ENCODE measurements at regions not wholly inside any gene's neighbourhood (a gene's known extent, or its start where the extent isn't known, plus 50 kb on each side); places are given as distances from the start of the nearest gene placed in this dataset.

GRCh38 chr6:102501615-102502014, 1108.1 kb downstream of the GRIK2 start (continued):
- TF ChIP-seq CTCF (IDR thresholded peaks at IDR 0.05), result no peak
- TF ChIP-seq CBFB (CRISPR knock-in tag; IDR thresholded peaks at IDR 0.05; ENCODE audit: low read depth), result no peak
- TF ChIP-seq ARID4B (CRISPR knock-in tag; IDR thresholded peaks at IDR 0.05; ENCODE audit: borderline replicate concordance), result no peak
- TF ChIP-seq, protein P1, sequence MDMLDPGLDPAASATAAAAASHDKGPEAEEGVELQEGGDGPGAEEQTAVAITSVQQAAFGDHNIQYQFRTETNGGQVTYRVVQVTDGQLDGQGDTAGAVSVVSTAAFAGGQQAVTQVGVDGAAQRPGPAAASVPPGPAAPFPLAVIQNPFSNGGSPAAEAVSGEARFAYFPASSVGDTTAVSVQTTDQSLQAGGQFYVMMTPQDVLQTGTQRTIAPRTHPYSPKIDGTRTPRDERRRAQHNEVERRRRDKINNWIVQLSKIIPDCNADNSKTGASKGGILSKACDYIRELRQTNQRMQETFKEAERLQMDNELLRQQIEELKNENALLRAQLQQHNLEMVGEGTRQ (CRISPR knock-in tag; IDR thresholded peaks at IDR 0.05), result no peak
- no peak for TF ChIP-seq FOXK1 (CRISPR knock-in tag; IDR thresholded peaks at IDR 0.05)
- no peak for TF ChIP-seq HMGXB4 (CRISPR knock-in tag; IDR thresholded peaks at IDR 0.05)
- TF ChIP-seq TEAD1 (CRISPR knock-in tag; IDR thresholded peaks at IDR 0.05), result no peak
- no peak for TF ChIP-seq FOXJ3 (CRISPR knock-in tag; IDR thresholded peaks at IDR 0.05; ENCODE audit: borderline replicate concordance)

DNA sequence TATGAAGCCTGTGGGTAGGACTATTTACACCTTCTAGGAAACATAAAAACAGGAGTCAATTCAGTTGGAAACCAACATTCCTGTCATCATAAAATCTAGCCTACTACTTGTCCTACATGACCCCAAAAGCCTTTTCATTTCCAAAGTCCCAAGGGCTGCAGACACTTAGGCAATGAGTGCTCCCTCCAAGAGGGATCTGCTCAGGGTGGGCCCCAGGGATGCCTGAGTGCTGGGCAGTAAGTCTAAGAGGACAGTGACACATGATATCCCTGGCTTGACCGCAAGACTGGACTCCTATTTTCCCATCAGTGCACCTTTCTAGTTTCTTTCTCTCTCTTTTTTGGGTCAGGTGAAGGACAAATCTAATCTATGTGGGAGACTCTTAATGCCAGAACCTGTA, 1101.3 kb downstream of the GRIK2 start:
- Mint-ChIP-seq H3K27me3 (ENCODE audit: low read depth) (peaks cover 9% of the 10 kb centered on the region), H3K9me3 (peaks cover 14% of the 10 kb centered on the region; the same call in 1 of the 2 replicates), H3K36me3 (no peaks in the 10 kb centered on the region), H3K4me1 (no peaks in the 10 kb centered on the region), H3K4me3 (no peak overlapping the region), H3K27ac (no peak overlapping the region)
- ATAC-seq (no peak), DNase-seq (ENCODE audit: low spot score) (no peak)
- ChIA-PET POLR2A (no interaction called here), CTCF (no interaction called here)
- TF ChIP-seq PREB (CRISPR knock-in tag; IDR thresholded peaks at IDR 0.05; ENCODE audit: borderline replicate concordance) (no peak), ZNF512 (CRISPR knock-in tag; IDR thresholded peaks at IDR 0.05; ENCODE audit: borderline replicate concordance) (no peak), ZNF232 (CRISPR knock-in tag; IDR thresholded peaks at IDR 0.05) (no peak), ETV6 (CRISPR knock-in tag; IDR thresholded peaks at IDR 0.05) (no peak), PRRX2 (CRISPR knock-in tag; IDR thresholded peaks at IDR 0.05) (no peak), NFATC4 (CRISPR knock-in tag; IDR thresholded peaks at IDR 0.05) (no peak), FOXP1 (CRISPR knock-in tag; IDR thresholded peaks at IDR 0.05; ENCODE audit: borderline replicate concordance) (no peak), SMAD4 (CRISPR knock-in tag; IDR thresholded peaks at IDR 0.05) (no peak), SMAD3 (CRISPR knock-in tag; IDR thresholded peaks at IDR 0.05; ENCODE audit: borderline replicate concordance) (no peak), HMGXB4 (CRISPR knock-in tag; IDR thresholded peaks at IDR 0.05) (no peak), NR2C2 (CRISPR knock-in tag; IDR thresholded peaks at IDR 0.05) (no peak), MYBL2 (CRISPR knock-in tag; IDR thresholded peaks at IDR 0.05) (no peak)
- TF ChIP-seq, protein P2, sequence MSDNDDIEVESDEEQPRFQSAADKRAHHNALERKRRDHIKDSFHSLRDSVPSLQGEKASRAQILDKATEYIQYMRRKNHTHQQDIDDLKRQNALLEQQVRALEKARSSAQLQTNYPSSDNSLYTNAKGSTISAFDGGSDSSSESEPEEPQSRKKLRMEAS (CRISPR knock-in tag; IDR thresholded peaks at IDR 0.05), result no peak
- TF ChIP-seq, protein P3, sequence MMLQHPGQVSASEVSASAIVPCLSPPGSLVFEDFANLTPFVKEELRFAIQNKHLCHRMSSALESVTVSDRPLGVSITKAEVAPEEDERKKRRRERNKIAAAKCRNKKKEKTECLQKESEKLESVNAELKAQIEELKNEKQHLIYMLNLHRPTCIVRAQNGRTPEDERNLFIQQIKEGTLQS (CRISPR knock-in tag; conservative IDR thresholded peaks at IDR 0.05), result no peak

Data from WTC11 (cell line).